ENCODE measurements at regions not wholly inside any gene's neighbourhood (a gene's known extent, or its start where the extent isn't known, plus 50 kb on each side); places are given as distances from the start of the nearest gene placed in this dataset.
"Not testable (repeated sequence)": the region's sequence is repeated elsewhere in the genome, so short reads cannot be mapped to it uniquely, and the experiment has no call there.

DNA sequence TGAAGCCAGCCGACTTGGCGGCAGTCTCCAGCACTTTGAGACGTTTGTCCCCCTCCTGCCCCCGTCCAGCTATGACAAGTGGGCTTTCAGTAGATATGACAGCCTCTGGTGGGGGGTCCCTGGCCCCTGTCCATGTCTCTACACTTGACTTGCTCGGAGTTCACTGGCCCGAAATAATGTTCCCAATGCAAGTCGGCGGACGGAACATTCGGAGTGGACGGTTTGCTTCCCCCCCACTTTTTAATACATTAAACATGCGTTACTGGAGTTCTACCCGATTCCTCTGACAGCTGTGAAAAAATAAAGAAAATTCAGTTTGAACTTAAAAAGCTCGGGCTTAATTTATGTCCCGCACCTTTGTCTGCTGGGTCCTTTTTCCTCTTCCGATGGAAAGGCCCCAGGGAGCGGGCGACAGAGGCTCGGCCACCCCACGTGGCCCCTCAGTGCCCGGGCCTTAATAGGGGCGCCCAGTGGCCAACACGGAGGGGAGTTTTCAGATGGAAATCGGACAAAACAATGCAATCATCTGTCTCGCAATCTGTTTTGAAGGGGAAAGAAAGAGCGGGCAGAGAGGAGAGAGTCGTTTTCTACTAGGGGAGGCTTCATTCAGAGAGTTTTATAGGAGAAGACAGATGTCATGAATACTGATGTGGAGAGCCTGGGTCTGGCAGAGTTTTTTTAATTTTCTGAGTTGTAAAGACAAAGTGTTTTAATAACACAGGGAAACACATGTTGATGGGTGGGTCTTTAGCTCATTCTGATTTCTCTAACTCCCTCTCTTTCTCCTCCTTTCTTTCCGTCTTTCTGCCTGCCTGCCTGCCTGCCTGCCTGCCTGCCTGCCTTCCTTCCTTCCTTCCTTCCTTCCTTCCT lies 50.2 kb downstream of the SMIM38 start:
- H3K27ac Mint-ChIP-seq, result no peak overlapping the region
- CTCF ChIA-PET, result no interaction called here
- TF ChIP-seq, protein P1, sequence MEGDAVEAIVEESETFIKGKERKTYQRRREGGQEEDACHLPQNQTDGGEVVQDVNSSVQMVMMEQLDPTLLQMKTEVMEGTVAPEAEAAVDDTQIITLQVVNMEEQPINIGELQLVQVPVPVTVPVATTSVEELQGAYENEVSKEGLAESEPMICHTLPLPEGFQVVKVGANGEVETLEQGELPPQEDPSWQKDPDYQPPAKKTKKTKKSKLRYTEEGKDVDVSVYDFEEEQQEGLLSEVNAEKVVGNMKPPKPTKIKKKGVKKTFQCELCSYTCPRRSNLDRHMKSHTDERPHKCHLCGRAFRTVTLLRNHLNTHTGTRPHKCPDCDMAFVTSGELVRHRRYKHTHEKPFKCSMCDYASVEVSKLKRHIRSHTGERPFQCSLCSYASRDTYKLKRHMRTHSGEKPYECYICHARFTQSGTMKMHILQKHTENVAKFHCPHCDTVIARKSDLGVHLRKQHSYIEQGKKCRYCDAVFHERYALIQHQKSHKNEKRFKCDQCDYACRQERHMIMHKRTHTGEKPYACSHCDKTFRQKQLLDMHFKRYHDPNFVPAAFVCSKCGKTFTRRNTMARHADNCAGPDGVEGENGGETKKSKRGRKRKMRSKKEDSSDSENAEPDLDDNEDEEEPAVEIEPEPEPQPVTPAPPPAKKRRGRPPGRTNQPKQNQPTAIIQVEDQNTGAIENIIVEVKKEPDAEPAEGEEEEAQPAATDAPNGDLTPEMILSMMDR (IDR thresholded peaks at IDR 0.05), result no peak
- H3K27me3 Mint-ChIP-seq, result peaks cover 1% of the 10 kb centered on the region
- DNase-seq (no peak), ATAC-seq (no peak)
- POLR2A ChIA-PET, result no interaction called here
- intact Hi-C loops (cut with micrococcal nuclease), result no loop called here
- H3K36me3 Mint-ChIP-seq (ENCODE audit: low read depth), result no peaks in the 10 kb centered on the region
- H3K9me3 Mint-ChIP-seq, result no peaks in the 10 kb centered on the region
- H3K4me3 Mint-ChIP-seq, result no peak overlapping the region
- peaks cover 6% of the 10 kb centered on the region for H3K4me1 Mint-ChIP-seq (ENCODE audit: low read depth)

DNA sequence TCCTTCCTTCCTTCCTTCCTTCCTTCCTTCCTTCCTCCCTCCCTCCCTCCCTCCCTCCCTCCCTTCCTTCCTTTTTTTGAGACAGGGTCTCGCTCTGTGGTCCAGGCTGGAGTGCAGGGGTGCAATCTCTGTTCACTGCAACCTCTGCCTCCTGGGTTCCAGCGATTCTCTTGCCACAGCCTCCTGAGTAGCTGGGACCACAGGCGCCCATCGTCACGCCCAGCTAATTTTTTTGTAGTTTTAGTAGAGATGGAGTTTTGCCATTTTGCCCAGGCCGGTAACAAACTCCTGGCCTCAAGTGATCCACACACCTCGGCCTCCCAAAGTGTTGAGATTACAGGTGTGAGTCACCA lies 50.9 kb downstream of the SMIM38 start:
- H3K9me3 Mint-ChIP-seq; ATAC-seq; H3K4me3 Mint-ChIP-seq; H3K36me3 Mint-ChIP-seq (ENCODE audit: low read depth); intact Hi-C loops (cut with micrococcal nuclease); DNase-seq; CTCF ChIA-PET; H3K27ac Mint-ChIP-seq; H3K4me1 Mint-ChIP-seq (ENCODE audit: low read depth); H3K27me3 Mint-ChIP-seq: not testable (repeated sequence)
- POLR2A ChIA-PET, result interaction anchor here (0.6 kb wide), 1 partner anchor 514 kb away, joined by 5 read pairs; no protein-coding TSS in a partner anchor

DNA sequence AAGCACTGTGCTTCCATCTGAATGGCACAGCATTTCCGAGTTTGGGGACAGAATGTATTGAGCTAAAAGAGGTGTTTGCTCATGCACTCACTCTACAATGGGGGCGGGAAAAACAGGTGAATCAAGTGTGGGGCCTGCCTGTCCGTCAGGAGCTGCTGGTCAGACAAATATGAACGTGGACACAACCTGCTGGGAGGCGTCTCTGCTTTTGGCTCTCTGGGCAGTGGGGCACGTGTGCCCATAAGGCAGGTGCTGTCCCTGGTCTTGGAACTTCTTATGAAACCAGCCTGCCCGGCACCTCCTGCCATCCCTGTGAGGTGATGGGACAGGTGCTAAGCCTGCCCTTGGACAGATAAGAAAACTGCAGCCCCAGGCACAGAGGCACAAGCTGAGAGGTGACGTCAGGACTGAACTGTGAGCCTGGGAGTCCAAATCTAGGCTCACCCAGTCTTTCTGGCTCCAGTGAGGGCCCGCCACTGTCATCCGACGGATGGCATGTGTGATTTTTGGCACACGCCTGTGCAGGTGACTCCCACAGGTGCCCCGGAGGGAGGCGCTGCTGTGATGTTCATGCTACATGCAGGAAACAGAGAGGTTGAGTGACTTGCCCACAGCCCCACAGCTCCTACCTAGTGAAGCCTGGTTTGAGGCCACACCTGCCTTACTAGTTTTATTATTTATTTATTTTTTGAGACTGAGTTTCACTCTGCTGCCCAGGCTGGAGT lies 51.6 kb downstream of the SMIM38 start:
- no peak for ATAC-seq
- DNase-seq, result no peak
- Mint-ChIP-seq H3K36me3 (ENCODE audit: low read depth) (no peaks in the 10 kb centered on the region), H3K4me1 (ENCODE audit: low read depth) (peaks cover 11% of the 10 kb centered on the region), H3K27ac (no peak overlapping the region), H3K27me3 (peaks cover 14% of the 10 kb centered on the region), H3K9me3 (no peaks in the 10 kb centered on the region), H3K4me3 (no peak overlapping the region)
- ChIA-PET CTCF (no interaction called here), POLR2A (interaction anchor here (0.6 kb wide), 1 partner anchor 513 kb away, joined by 5 read pairs; no protein-coding TSS in a partner anchor)
- TF ChIP-seq, protein P1 (IDR thresholded peaks at IDR 0.05), result no peak
- intact Hi-C loops (cut with micrococcal nuclease), result no loop called here

DNA sequence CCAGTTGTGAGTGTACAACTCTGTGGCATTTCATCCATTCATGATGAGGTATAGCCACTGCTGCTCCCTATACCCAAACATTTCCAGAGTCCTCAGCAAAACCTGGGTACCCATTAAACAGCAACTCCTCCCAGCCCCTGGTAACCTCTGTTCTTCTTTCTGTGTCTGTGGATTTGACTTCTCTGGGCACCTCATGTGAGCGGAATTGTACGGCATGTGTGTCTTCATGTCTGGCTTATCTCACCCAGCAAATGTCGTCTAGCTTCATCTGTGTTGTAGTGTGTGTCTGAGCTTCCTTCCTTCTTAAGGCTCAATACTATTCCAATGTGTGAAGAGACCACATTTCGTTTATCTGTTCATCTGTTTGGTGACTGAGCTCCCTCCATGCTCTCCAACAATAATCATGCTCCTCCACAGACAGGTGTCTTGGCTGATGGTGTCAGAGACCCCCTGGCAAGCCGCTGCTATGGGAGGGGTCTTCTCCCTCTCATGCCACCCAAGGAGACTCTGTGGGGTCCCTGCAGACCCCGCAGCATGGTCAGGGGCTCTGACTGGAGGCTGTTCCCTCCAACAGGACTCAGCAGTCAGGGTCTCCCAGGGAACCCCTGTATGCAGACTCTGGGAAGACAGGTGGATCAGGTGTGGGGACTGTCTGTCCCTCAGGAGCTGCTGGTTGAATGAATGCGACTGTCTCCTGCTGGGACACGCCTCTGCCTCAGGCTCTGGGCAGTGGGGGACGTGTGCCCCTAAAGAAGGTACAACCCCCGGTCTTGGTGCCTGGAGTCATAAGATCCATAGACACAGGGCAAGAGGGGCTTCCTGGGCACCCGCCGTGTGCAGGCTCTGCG lies 52.7 kb downstream of the SMIM38 start:
- ChIA-PET POLR2A (no interaction called here), CTCF (no interaction called here)
- intact Hi-C loops (cut with micrococcal nuclease), result no loop called here
- TF ChIP-seq, protein P1 (IDR thresholded peaks at IDR 0.05), result no peak
- Mint-ChIP-seq H3K27ac (no peak overlapping the region), H3K9me3 (no peaks in the 10 kb centered on the region), H3K4me3 (no peak overlapping the region), H3K4me1 (ENCODE audit: low read depth) (peaks cover 19% of the 10 kb centered on the region), H3K36me3 (ENCODE audit: low read depth) (no peaks in the 10 kb centered on the region), H3K27me3 (peaks cover 21% of the 10 kb centered on the region)
- ATAC-seq (no peak), DNase-seq (no peak)

GRCh38 chr11:69209038-69209350 lies 53.3 kb downstream of the SMIM38 start:
- TF ChIP-seq, protein P1 (IDR thresholded peaks at IDR 0.05), result no peak
- ATAC-seq, result no peak
- Mint-ChIP-seq H3K27me3 (peaks cover 21% of the 10 kb centered on the region), H3K4me3 (no peak overlapping the region), H3K9me3 (no peaks in the 10 kb centered on the region), H3K36me3 (ENCODE audit: low read depth) (no peaks in the 10 kb centered on the region), H3K27ac (no peak overlapping the region), H3K4me1 (ENCODE audit: low read depth) (peaks cover 23% of the 10 kb centered on the region)
- POLR2A ChIA-PET, result no interaction called here
- intact Hi-C loops (cut with micrococcal nuclease), result no loop called here
- DNase-seq, result no peak
- CTCF ChIA-PET, result no interaction called here
